ENCODE measurements at regions not wholly inside any gene's neighbourhood (a gene's known extent, or its start where the extent isn't known, plus 50 kb on each side); places are given as distances from the start of the nearest gene placed in this dataset.

- H3K27ac ChIP-seq (ENCODE audit: insufficient read depth, low read length): no peak overlapping the region
- H4K8ac ChIP-seq (ENCODE audit: low read depth in 2 of 2, low read length in 2 of 2): no peak overlapping the region
- no peak for DNase-seq
- H3K18ac ChIP-seq (ENCODE audit: low read depth, low read length): no peak overlapping the region
- H3K9me1 ChIP-seq (ENCODE audit: insufficient read depth, low read length): no peaks in the 10 kb centered on the region
- H3K9me3 ChIP-seq (ENCODE audit: control insufficient read depth, insufficient read depth, low read length): peaks cover 2% of the 10 kb centered on the region
- H3K36me3 ChIP-seq (ENCODE audit: control insufficient read depth, insufficient read depth, low read length): no peaks in the 10 kb centered on the region
- CTCF ChIA-PET: no interaction called here
- intact Hi-C loops (cut with micrococcal nuclease): no loop called here
- no peaks in the 10 kb centered on the region for H3K79me1 ChIP-seq (ENCODE audit: low read depth in 1 of 2, low read length in 2 of 2)
- H2BK20ac ChIP-seq (ENCODE audit: low read depth, low read length): no peak overlapping the region
- H3K4ac ChIP-seq (ENCODE audit: low read depth, low read length): no peak overlapping the region
- H4K20me1 ChIP-seq (ENCODE audit: insufficient read depth, low read length): no peaks in the 10 kb centered on the region
- no peak overlapping the region for H3K56ac ChIP-seq (ENCODE audit: extremely low read depth, insufficient read depth, low read length)
- no peak overlapping the region for H2BK5ac ChIP-seq (ENCODE audit: low read depth, low read length, poor library complexity, severe bottlenecking)
- H2BK15ac ChIP-seq (ENCODE audit: low read depth, low read length): no peak overlapping the region
- H3K27me3 ChIP-seq (ENCODE audit: control insufficient read depth, insufficient read depth, low read length): no peaks in the 10 kb centered on the region
- no peak for ATAC-seq (ENCODE audit: low read depth)
- no peak overlapping the region for H3K23ac ChIP-seq (ENCODE audit: low read depth, low read length)
- no peak overlapping the region for H2AFZ ChIP-seq (replicated peaks; ENCODE audit: low read length, poor library complexity)
- H4K5ac ChIP-seq (ENCODE audit: low read depth, low read length): no peak overlapping the region
- no peak overlapping the region for H3K14ac ChIP-seq (replicated peaks; ENCODE audit: low read depth, low read length)
- H3K9ac ChIP-seq (ENCODE audit: low read depth, low read length): no peak overlapping the region
- no peak overlapping the region for H2AK5ac ChIP-seq (ENCODE audit: low read depth, low read length)
- H2AK9ac ChIP-seq (replicated peaks; ENCODE audit: low read depth, low read length, poor library complexity): no peak overlapping the region
- H4K91ac ChIP-seq (ENCODE audit: insufficient read depth, low read depth, low read length): no peak overlapping the region
- H3K4me3 ChIP-seq (ENCODE audit: insufficient read depth, low read depth, low read length): no peak overlapping the region
- no peak overlapping the region for H2BK120ac ChIP-seq (ENCODE audit: low read depth, low read length)
- no peaks in the 10 kb centered on the region for H3K4me1 ChIP-seq (ENCODE audit: control insufficient read depth, insufficient read depth, low read length)
- H3K4me2 ChIP-seq (ENCODE audit: low read depth, low read length): no peak overlapping the region
- dilution Hi-C loops (cut with HindIII; ENCODE audit: low sequenced_read_pairs, unreplicated experiment): no loop called here
- in situ Hi-C loops (cut with MboI; ENCODE audit: low sequenced_read_pairs): no loop called here
- 20% methylated on average over 1 of the region's 6 CpGs; no CpG with 5 or more reads in 1 of the 2 experiments for whole genome bisulfite sequencing, 2 experiments (ENCODE audit: extremely low coverage in 2 of 2, insufficient read length in 1 of 2)
- POLR2A ChIA-PET (ENCODE audit: unreplicated experiment): no interaction called here
- TF ChIP-seq MAZ (IDR thresholded peaks at IDR 0.05; ENCODE audit: borderline replicate concordance, low read depth, low read length): no peak
- no peak for TF ChIP-seq MAFK (IDR thresholded peaks at IDR 0.05; ENCODE audit: low read depth, low read length)
- TF ChIP-seq POLR2A (IDR thresholded peaks at IDR 0.05; ENCODE audit: low read depth, low read length): no peak
- no peak for TF ChIP-seq NFE2L2 (IDR thresholded peaks at IDR 0.05; ENCODE audit: low read depth, low read length)
- TF ChIP-seq RAD21 (IDR thresholded peaks at IDR 0.05; ENCODE audit: low read length): no peak
- TF ChIP-seq, protein P1, sequence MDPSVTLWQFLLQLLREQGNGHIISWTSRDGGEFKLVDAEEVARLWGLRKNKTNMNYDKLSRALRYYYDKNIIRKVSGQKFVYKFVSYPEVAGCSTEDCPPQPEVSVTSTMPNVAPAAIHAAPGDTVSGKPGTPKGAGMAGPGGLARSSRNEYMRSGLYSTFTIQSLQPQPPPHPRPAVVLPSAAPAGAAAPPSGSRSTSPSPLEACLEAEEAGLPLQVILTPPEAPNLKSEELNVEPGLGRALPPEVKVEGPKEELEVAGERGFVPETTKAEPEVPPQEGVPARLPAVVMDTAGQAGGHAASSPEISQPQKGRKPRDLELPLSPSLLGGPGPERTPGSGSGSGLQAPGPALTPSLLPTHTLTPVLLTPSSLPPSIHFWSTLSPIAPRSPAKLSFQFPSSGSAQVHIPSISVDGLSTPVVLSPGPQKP (IDR thresholded peaks at IDR 0.05; ENCODE audit: borderline replicate concordance, low read depth, low read length): no peak
- TF ChIP-seq CEBPB (IDR thresholded peaks at IDR 0.05; ENCODE audit: low read depth, low read length): no peak
- no TSS peak for BruUV-seq (replicated peaks)
Measured at GRCh38 chr6:168181316-168181715, 102.3 kb upstream of the FRMD1 start.

Data from IMR-90 (cell line).